ENCODE measurements at regions not wholly inside any gene's neighbourhood (a gene's known extent, or its start where the extent isn't known, plus 50 kb on each side); places are given as distances from the start of the nearest gene placed in this dataset.

DNA sequence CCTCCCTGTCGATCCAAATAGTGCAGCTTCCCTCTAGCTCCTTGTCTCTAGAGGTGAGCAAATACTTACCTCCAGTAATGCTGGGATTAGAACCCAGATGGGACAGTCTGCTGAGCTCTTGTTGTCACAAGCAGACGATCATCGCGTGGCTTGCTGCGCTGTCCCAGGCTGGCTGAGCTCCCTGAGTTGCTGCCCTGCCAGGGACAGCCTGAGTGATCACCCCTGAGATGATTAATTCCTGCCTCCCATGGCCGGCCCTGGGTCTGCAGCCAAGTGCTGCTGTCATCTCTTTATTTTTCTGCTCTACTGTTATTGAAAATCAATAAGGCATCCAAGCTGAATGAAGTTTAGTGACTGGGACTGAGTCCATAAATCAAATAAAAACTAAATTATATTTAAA, 94.0 kb upstream of the ALDH1B1 start:
- TF ChIP-seq EZH2phosphoT487 (conservative IDR thresholded peaks at IDR 0.05; ENCODE audit: low read length) = no peak
- TF ChIP-seq, protein P1, sequence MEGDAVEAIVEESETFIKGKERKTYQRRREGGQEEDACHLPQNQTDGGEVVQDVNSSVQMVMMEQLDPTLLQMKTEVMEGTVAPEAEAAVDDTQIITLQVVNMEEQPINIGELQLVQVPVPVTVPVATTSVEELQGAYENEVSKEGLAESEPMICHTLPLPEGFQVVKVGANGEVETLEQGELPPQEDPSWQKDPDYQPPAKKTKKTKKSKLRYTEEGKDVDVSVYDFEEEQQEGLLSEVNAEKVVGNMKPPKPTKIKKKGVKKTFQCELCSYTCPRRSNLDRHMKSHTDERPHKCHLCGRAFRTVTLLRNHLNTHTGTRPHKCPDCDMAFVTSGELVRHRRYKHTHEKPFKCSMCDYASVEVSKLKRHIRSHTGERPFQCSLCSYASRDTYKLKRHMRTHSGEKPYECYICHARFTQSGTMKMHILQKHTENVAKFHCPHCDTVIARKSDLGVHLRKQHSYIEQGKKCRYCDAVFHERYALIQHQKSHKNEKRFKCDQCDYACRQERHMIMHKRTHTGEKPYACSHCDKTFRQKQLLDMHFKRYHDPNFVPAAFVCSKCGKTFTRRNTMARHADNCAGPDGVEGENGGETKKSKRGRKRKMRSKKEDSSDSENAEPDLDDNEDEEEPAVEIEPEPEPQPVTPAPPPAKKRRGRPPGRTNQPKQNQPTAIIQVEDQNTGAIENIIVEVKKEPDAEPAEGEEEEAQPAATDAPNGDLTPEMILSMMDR (IDR thresholded peaks at IDR 0.05; ENCODE audit: insufficient read depth, low read length, poor library complexity, severe bottlenecking) = no peak

Measured in SU-DHL-6 (cell line).